Prostate gland (tissue), 2 donors: ENCODE measurements at regions not wholly inside any gene's neighbourhood (a gene's known extent, or its start where the extent isn't known, plus 50 kb on each side); places are given as distances from the start of the nearest gene placed in this dataset.
"Not testable (repeated sequence)": the region's sequence is repeated elsewhere in the genome, so short reads cannot be mapped to it uniquely, and the experiment has no call there.

Experiments used
- CTCF ChIP-seq, 4 experiments: fragments of 200-600 bp in 2 of 4; fragments of 450-650 bp in 2 of 4; sonication (generic) in 2 of 4; IDR thresholded peaks; 1 replicate in 3 of 4; 2 replicates in 1 of 4; pipeline ENCODE4 v1.5.1; 2016 to 2019; ENCODE audit warnings: antibody characterized with exemption in 4 of 4, mild to moderate bottlenecking in 2 of 4, moderate library complexity in 2 of 4
- POLR2A ChIP-seq: fragments of 450-650 bp; IDR thresholded peaks from one replicate; pipeline ENCODE4 v1.6.1; 2016; ENCODE audit warnings: antibody characterized with exemption, mild to moderate bottlenecking
- POLR2AphosphoS5 ChIP-seq: sonication (generic); formaldehyde crosslinking; IDR thresholded peaks from one replicate; pipeline ENCODE4 v1.6.1; 2017; ENCODE audit warnings: antibody characterized with exemption

- not testable (repeated sequence) for TF ChIP-seq CTCF (IDR thresholded peaks at IDR 0.05); POLR2A; POLR2AphosphoS5
Measured at GRCh38 chr2:64253421-64253820, 109.2 kb upstream of the PELI1 start.
